Pancreas (tissue), 10 donors: ENCODE measurements at regions not wholly inside any gene's neighbourhood (a gene's known extent, or its start where the extent isn't known, plus 50 kb on each side); places are given as distances from the start of the nearest gene placed in this dataset.

Experiments used
- ATAC-seq, 4 donors: fragments of 200-7000 bp; cut with Tn5 transposase; one replicate each; pipeline versions ENCODE4 v1.8.0 to v1.9.1; 2020; ENCODE audit warnings: mild to moderate bottlenecking in 4 of 4, moderate library complexity in 4 of 4
- DNase-seq, 6 donors: peaks; one replicate each; pipeline ENCODE4 v3.0.0-alpha.2; 2020
- FAIRE-seq: peaks from 2 replicates; lab custom pipeline; 2012; peaks lifted over from hg19 to GRCh38; lab: Jason Lieb, UNC
- H3K27ac ChIP-seq, 4 donors: fragments of 200-600 bp; sonication (generic); 1 replicate in 3 of 4; 2 replicates in 1 of 4; pipeline versions ENCODE4 v1.5.0 to v1.8.0; 2020
- H3K27me3 ChIP-seq, 4 donors: fragments of 200-600 bp; one replicate each; pipeline ENCODE4 v1.8.0; 2021
- H3K36me3 ChIP-seq, 3 donors: fragments of 200-600 bp; sonication (generic) in 1 of 3; one replicate each; pipeline versions ENCODE4 v1.5.0 to v1.8.0; 2020 to 2021
- H3K4me1 ChIP-seq, 3 donors: fragments of 200-600 bp; one replicate each; pipeline ENCODE4 v1.8.0; 2021
- H3K4me3 ChIP-seq, 4 donors: fragments of 200-600 bp; sonication (generic) in 2 of 4; one replicate each; pipeline versions ENCODE4 v1.5.0 to v1.8.0; 2020 to 2021
- H3K9me3 ChIP-seq, 4 donors: fragments of 200-600 bp; one replicate each; pipeline ENCODE4 v1.8.0; 2021
- WGBS, 2 donors: extraction: QIAGEN DNeasy Blood & Tissue Kit; methylation state at CpG; one replicate each; pipeline ENCODE4 v1.1.7; 2013; 5-methylcytosine and 5-hydroxymethylcytosine counted together
- intact Hi-C, 3 donors: fragments of 100-400 bp; cut with DNase I; formaldehyde crosslinking; loops; one replicate each; pipeline versions ENCODE4 v1.11.1 to v1.14.2; 2022
- TF ChIP-seq, protein P1 (sequence below), 4 donors: fragments of 200-600 bp; sonication (generic) in 3 of 4; IDR thresholded peaks; one replicate each; pipeline versions ENCODE4 v1.5.0 to v1.8.0; 2021; ENCODE audit warnings: antibody characterized with exemption in 4 of 4
- donor health status: healthy with polysubstance abuse.
- donor health status: DM: no; HTN: no; CAD: no; lungs with moderate emphysema.
- donor health status: DM: no; HTN: no; CAD: no.
- donor health status: control.
- donor health status: control.
- donor health status: Bipolar disorder and iron deficiency.
- donor health status: DM: yes; HTN: yes; CAD: no.
- donor health status: DM: no; HTN: no; CAD: no.
- donor health status: DM: no; HTN: no; CAD: no.
- donor health status: DM: yes; HTN: yes; CAD: no.

GRCh38 chr3:30069056-30069455 lies 537.3 kb upstream of the TGFBR2 start:
- ATAC-seq (no peak), DNase-seq (no peak), FAIRE-seq (no peak)
- WGBS, 2 donors: 48 to 50% methylated on average over 2 of the region's 2 CpGs
- intact Hi-C loops: no loop called here
- H3K4me3 ChIP-seq: no peak overlapping the region
- H3K27ac ChIP-seq: no peak overlapping the region
- TF ChIP-seq, protein P1, sequence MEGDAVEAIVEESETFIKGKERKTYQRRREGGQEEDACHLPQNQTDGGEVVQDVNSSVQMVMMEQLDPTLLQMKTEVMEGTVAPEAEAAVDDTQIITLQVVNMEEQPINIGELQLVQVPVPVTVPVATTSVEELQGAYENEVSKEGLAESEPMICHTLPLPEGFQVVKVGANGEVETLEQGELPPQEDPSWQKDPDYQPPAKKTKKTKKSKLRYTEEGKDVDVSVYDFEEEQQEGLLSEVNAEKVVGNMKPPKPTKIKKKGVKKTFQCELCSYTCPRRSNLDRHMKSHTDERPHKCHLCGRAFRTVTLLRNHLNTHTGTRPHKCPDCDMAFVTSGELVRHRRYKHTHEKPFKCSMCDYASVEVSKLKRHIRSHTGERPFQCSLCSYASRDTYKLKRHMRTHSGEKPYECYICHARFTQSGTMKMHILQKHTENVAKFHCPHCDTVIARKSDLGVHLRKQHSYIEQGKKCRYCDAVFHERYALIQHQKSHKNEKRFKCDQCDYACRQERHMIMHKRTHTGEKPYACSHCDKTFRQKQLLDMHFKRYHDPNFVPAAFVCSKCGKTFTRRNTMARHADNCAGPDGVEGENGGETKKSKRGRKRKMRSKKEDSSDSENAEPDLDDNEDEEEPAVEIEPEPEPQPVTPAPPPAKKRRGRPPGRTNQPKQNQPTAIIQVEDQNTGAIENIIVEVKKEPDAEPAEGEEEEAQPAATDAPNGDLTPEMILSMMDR (IDR thresholded peaks at IDR 0.05): no peak
- no peaks in the 10 kb centered on the region for H3K4me1 ChIP-seq
- H3K9me3 ChIP-seq: no peaks in the 10 kb centered on the region
- H3K27me3 ChIP-seq: no peaks in the 10 kb centered on the region
- no peaks in the 10 kb centered on the region for H3K36me3 ChIP-seq

GRCh38 chr3:30073040-30073439 lies 533.4 kb upstream of the TGFBR2 start:
- Histone ChIP-seq H3K4me3 (no peak overlapping the region), H3K9me3 (no peaks in the 10 kb centered on the region), H3K4me1 (no peaks in the 10 kb centered on the region), H3K27me3 (no peaks in the 10 kb centered on the region), H3K36me3 (no peaks in the 10 kb centered on the region), H3K27ac (no peak overlapping the region)
- no peak for DNase-seq
- intact Hi-C loops: no loop called here
- TF ChIP-seq, protein P1 (IDR thresholded peaks at IDR 0.05): no peak
- ATAC-seq: no peak
- FAIRE-seq: no peak

DNA sequence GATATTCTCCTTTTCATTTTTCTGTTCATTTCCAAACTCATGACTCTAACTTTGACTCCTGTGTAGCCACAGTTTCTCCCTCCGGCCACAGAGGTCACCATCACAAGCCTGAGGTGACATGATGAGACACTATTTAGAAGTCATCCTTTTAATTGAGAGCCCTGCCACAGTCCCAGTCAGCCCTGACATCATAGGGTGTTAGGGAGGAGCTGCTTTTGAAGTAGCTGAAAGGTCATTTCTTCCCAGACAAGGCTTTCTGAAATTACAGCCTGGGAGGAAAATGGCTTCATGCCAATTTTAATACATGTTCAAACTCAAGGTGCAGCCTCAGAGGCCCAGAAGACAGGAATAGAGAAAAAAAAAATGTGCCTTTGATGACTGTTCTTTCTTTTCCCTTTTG lies 532.8 kb upstream of the TGFBR2 start:
- H3K27ac ChIP-seq: no peak overlapping the region
- H3K27me3 ChIP-seq: no peaks in the 10 kb centered on the region
- 77 to 80% methylated on average over 1 of the region's 1 CpG for WGBS, 2 donors
- H3K4me1 ChIP-seq: no peaks in the 10 kb centered on the region
- FAIRE-seq (no peak), DNase-seq (no peak), ATAC-seq (no peak)
- intact Hi-C loops: no loop called here
- TF ChIP-seq, protein P1 (IDR thresholded peaks at IDR 0.05): no peak
- H3K36me3 ChIP-seq: no peaks in the 10 kb centered on the region
- no peak overlapping the region for H3K4me3 ChIP-seq
- no peaks in the 10 kb centered on the region for H3K9me3 ChIP-seq

DNA sequence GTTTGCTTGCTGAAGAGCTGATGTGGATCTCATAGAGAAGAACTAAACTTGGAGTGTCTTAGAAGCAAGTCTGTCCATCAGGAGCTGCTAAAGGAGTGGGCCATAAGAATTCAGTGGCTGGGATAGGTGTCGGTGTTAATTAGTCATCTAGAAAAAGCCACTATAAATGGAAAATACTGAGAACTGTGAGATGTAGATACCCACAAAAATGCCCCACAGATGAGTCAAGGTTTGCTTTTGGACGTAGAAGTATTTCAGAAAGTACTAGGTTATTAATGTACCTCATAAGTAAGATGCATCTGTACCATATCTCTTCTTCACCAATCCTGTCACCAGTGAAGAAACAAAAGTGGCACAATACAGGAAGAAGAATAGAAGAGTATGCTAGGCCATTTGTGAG lies 530.9 kb upstream of the TGFBR2 start:
- ATAC-seq: no peak
- intact Hi-C loops: no loop called here
- DNase-seq: no peak
- H3K4me3 ChIP-seq: no peak overlapping the region
- no peaks in the 10 kb centered on the region for H3K36me3 ChIP-seq
- no peaks in the 10 kb centered on the region for H3K27me3 ChIP-seq
- H3K9me3 ChIP-seq: no peaks in the 10 kb centered on the region
- no peaks in the 10 kb centered on the region for H3K4me1 ChIP-seq
- TF ChIP-seq, protein P1 (IDR thresholded peaks at IDR 0.05): no peak
- 85 to 88% methylated on average over 2 of the region's 2 CpGs for WGBS, 2 donors
- FAIRE-seq: no peak
- no peak overlapping the region for H3K27ac ChIP-seq

- Histone ChIP-seq H3K27me3 (no peaks in the 10 kb centered on the region), H3K27ac (no peak overlapping the region), H3K4me1 (no peaks in the 10 kb centered on the region), H3K36me3 (no peaks in the 10 kb centered on the region), H3K9me3 (no peaks in the 10 kb centered on the region), H3K4me3 (no peak overlapping the region)
- no peak for ATAC-seq
- FAIRE-seq: no peak
- intact Hi-C loops: no loop called here
- TF ChIP-seq, protein P1 (IDR thresholded peaks at IDR 0.05): no peak
- DNase-seq: no peak
These were observed 529.5 kb upstream of the TGFBR2 start for GRCh38 chr3:30076899-30077298.
